GM10266 (cell line): ENCODE measurements at regions not wholly inside any gene's neighbourhood (a gene's known extent, or its start where the extent isn't known, plus 50 kb on each side); places are given as distances from the start of the nearest gene placed in this dataset.
A peak's percentile ranks its signal among the peaks of the same experiment; 100 is the strongest.

Experiments
- DNase-seq: peaks from one replicate; pipeline ENCODE4 v3.0.0; 2012; ENCODE audit errors: extremely low spot score
- TF ChIP-seq, protein P1 (sequence below): IDR thresholded peaks from 2 replicates; pipeline ENCODE4 v1.5.1; 2012; ENCODE audit warnings: mild to moderate bottlenecking, low read depth; ENCODE audit not compliant: control insufficient read depth, insufficient read depth; ENCODE audit errors: missing control alignments

DNA sequence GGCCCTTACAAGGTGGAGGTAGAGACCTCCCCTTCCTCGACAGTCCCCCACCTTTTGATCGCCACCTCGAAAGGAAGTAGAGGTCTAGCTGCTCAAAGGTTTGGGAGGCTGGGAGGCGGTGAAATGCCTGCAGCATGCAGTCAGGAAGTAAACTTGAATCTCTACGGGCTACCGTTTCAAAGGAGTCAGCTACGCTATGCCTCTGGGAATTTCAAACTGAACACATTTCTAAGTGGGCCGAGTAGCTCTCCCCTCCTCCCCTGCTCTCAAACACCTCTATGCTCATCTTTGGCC lies 68.0 kb downstream of the CXCL12 start:
- no peak for DNase-seq
- TF ChIP-seq, protein P1, sequence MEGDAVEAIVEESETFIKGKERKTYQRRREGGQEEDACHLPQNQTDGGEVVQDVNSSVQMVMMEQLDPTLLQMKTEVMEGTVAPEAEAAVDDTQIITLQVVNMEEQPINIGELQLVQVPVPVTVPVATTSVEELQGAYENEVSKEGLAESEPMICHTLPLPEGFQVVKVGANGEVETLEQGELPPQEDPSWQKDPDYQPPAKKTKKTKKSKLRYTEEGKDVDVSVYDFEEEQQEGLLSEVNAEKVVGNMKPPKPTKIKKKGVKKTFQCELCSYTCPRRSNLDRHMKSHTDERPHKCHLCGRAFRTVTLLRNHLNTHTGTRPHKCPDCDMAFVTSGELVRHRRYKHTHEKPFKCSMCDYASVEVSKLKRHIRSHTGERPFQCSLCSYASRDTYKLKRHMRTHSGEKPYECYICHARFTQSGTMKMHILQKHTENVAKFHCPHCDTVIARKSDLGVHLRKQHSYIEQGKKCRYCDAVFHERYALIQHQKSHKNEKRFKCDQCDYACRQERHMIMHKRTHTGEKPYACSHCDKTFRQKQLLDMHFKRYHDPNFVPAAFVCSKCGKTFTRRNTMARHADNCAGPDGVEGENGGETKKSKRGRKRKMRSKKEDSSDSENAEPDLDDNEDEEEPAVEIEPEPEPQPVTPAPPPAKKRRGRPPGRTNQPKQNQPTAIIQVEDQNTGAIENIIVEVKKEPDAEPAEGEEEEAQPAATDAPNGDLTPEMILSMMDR = no peak

GRCh38 chr10:44316187-44316921 lies 68.5 kb downstream of the CXCL12 start:
- TF ChIP-seq, protein P1 = no peak
- DNase-seq = no peak

- TF ChIP-seq, protein P1 = no peak
- DNase-seq = no peak
Observed at GRCh38 chr10:44314802-44315460, 70.0 kb downstream of the CXCL12 start.

GRCh38 chr10:44313761-44314165 lies 71.1 kb downstream of the CXCL12 start:
- TF ChIP-seq, protein P1 = no peak
- no peak for DNase-seq

DNA sequence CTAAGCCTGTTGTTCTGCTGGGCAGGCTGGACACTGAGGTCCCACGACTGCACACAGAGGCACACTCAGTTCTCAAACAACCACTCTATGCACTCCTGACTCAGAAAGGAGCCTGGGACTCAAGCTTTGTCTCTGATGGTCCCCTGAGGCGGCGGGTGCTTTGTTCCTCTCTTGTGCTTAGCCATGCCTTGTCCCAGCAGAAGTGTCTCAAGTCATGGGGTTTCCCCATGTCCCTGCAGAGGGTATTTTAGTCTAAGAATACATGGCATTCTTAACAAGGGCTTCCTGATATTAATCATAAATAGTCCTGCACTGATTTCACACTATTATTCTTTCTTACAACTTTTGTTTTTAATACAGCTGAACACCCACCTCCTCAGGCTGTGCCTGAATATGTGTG lies 72.5 kb downstream of the CXCL12 start:
- TF ChIP-seq, protein P1 = no peak
- peak; percentile 45 for DNase-seq

- no peak for DNase-seq
- TF ChIP-seq, protein P1 = no peak
Observed at GRCh38 chr10:44311563-44312051, 73.3 kb downstream of the CXCL12 start.

DNA sequence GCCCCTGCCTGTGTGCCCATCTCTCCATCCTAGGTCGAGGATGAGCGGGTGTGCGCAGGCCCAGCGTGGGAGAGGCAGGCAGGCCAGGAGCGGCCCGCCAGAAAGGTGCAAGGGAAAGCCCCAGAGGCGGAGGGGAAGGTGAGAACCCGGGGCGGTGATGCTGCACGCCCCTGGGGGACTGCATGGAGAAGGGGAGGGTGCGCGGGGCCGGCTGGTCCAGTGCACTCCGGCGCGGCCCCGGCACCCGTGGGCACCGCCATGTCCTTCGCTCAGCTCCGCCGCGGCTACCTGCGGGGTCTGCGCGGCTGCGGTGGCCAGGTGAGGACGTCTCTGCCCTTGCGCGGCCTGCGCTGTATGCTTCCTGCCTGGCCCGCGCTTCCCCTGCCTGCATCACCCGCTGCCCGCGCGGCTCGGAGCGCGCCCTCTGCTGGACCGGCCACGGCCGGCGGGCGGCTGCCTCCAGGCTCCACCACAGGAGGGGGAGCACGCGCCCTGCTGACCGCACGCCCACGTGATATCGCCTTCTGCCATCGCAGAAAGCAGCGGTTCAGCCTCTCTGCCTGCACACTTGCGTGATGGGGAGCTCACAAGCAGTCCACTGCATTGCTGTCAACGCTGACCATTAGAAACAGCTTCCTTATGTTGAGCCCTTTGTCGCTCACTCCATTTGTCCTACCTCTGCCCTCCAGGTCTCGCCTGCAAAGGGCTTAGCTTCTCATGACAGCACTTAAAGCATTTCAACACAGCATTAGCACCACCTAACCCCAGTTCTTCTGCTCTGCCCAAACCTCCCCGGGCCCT lies 73.9 kb downstream of the CXCL12 start:
- peak; percentile 84 for DNase-seq
- TF ChIP-seq, protein P1 = peak; percentile 97
